ENCODE measurements at regions not wholly inside any gene's neighbourhood (a gene's known extent, or its start where the extent isn't known, plus 50 kb on each side); places are given as distances from the start of the nearest gene placed in this dataset.

GRCh38 chr11:110989428-110990133 lies 255.9 kb upstream of the POU2AF2 start:
- TF ChIP-seq EZH2 (IDR thresholded peaks at IDR 0.05) (no peak), POLR2AphosphoS5 (IDR thresholded peaks at IDR 0.05; ENCODE audit: borderline replicate concordance, low read depth, low read length) (no peak), FOXP2 (optimal IDR thresholded peaks at IDR 0.05; ENCODE audit: control extremely low read depth, extremely low read length, insufficient read depth) (no peak)

Data from SK-N-MC (cell line).